AG04450 (cell line): ENCODE measurements at regions not wholly inside any gene's neighbourhood (a gene's known extent, or its start where the extent isn't known, plus 50 kb on each side); places are given as distances from the start of the nearest gene placed in this dataset.

ENCODE experiments used
- CTCF ChIA-PET: fragments of 300-600, 350-600 bp; formaldehyde crosslinking; extraction: SDS; loops from one replicate; lab custom pipeline; 2022; ENCODE audit warnings: antibody characterized with exemption, inconsistent platforms; lab: Charles Lee
- POLR2A ChIA-PET: fragments of 350-600 bp; formaldehyde crosslinking; extraction: SDS; loops from one replicate; lab custom pipeline; 2021; ENCODE audit warnings: antibody characterized with exemption, inconsistent platforms; lab: Yijun Ruan, JAX
- DNase-seq: peaks from one replicate; pipeline ENCODE4 v3.0.0-alpha.2; 2011; ENCODE audit warnings: low read depth, low spot score
- H3K27ac ChIP-seq: one replicate; pipeline ENCODE4 v1.5.1; 2012; ENCODE audit warnings: low read depth, low read length, control low read depth
- H3K27me3 ChIP-seq: one replicate; pipeline ENCODE4 v1.6.0; 2012; ENCODE audit warnings: low read length; ENCODE audit not compliant: control insufficient read depth, insufficient read depth
- H3K4me3 ChIP-seq: 2 replicates; pipeline ENCODE4 v1.5.1; 2011; ENCODE audit warnings: mild to moderate bottlenecking, low read depth, low read length, control low read depth
- H3K9me3 ChIP-seq: 2 replicates; pipeline ENCODE4 v1.5.1; 2012; ENCODE audit warnings: low read length; ENCODE audit not compliant: control insufficient read depth, insufficient read depth
- CTCF ChIP-seq: IDR thresholded peaks from 2 replicates; pipeline ENCODE4 v1.5.1; 2011; ENCODE audit warnings: low read depth, low read length, control low read depth, inconsistent platforms

- H3K9me3 ChIP-seq: peaks cover 86% of the 10 kb centered on the region
- H3K27ac ChIP-seq: no peak overlapping the region
- ChIA-PET CTCF (no interaction called here), POLR2A (no interaction called here)
- H3K4me3 ChIP-seq: no peak overlapping the region
- TF ChIP-seq CTCF: no peak
- no peak for DNase-seq
- no peaks in the 10 kb centered on the region for H3K27me3 ChIP-seq
Measured at GRCh38 chr22:49047447-49047846, 780.2 kb downstream of the BRD1 start.

- TF ChIP-seq CTCF: no peak
- Histone ChIP-seq H3K27me3 (no peaks in the 10 kb centered on the region), H3K9me3 (peaks cover 84% of the 10 kb centered on the region), H3K27ac (no peak overlapping the region), H3K4me3 (no peak overlapping the region)
- ChIA-PET CTCF (no interaction called here), POLR2A (no interaction called here)
- no peak for DNase-seq
Measured at GRCh38 chr22:49046546-49047361, 780.9 kb downstream of the BRD1 start.

GRCh38 chr22:49046000-49046545, 781.6 kb downstream of the BRD1 start:
- no peak overlapping the region for H3K27ac ChIP-seq
- no peak overlapping the region for H3K4me3 ChIP-seq
- ChIA-PET CTCF (no interaction called here), POLR2A (no interaction called here)
- no peaks in the 10 kb centered on the region for H3K27me3 ChIP-seq
- no peak for TF ChIP-seq CTCF
- peaks cover 84% of the 10 kb centered on the region for H3K9me3 ChIP-seq
- no peak for DNase-seq

GRCh38 chr22:49045276-49045675, 782.4 kb downstream of the BRD1 start:
- ChIA-PET POLR2A (no interaction called here), CTCF (no interaction called here)
- H3K27me3 ChIP-seq: no peaks in the 10 kb centered on the region
- no peak overlapping the region for H3K4me3 ChIP-seq
- TF ChIP-seq CTCF: no peak
- peaks cover 90% of the 10 kb centered on the region for H3K9me3 ChIP-seq
- DNase-seq: no peak
- no peak overlapping the region for H3K27ac ChIP-seq

GRCh38 chr22:49044776-49045175, 782.9 kb downstream of the BRD1 start:
- Histone ChIP-seq H3K4me3 (no peak overlapping the region), H3K27ac (no peak overlapping the region), H3K27me3 (no peaks in the 10 kb centered on the region), H3K9me3 (peaks cover 91% of the 10 kb centered on the region)
- ChIA-PET POLR2A (no interaction called here), CTCF (no interaction called here)
- no peak for TF ChIP-seq CTCF
- DNase-seq: no peak
